Fibroblast of pulmonary artery (primary cell): ENCODE measurements at regions not wholly inside any gene's neighbourhood (a gene's known extent, or its start where the extent isn't known, plus 50 kb on each side); places are given as distances from the start of the nearest gene placed in this dataset.

Experiments
- DNase-seq: peaks from one replicate; pipeline ENCODE4 v3.0.0-alpha.2; 2010; ENCODE audit warnings: low read depth
- H3K4me3 ChIP-seq: replicated peaks from 2 replicates; pipeline ENCODE4 v1.5.1; 2011; ENCODE audit warnings: low read depth, mild to moderate bottlenecking, control low read depth, low read length, moderate library complexity
- CTCF ChIP-seq: IDR thresholded peaks from 2 replicates; pipeline ENCODE4 v1.5.1; 2011; ENCODE audit warnings: mild to moderate bottlenecking, control low read depth, low read length, inconsistent platforms; ENCODE audit errors: missing control alignments

- H3K4me3 ChIP-seq = no peak overlapping the region
- no peak for TF ChIP-seq CTCF
- DNase-seq = no peak
Measured at GRCh38 chr14:104245723-104246122, 107.3 kb downstream of the KIF26A start.

- DNase-seq = no peak
- no peak for TF ChIP-seq CTCF
- H3K4me3 ChIP-seq = no peak overlapping the region
Measured at GRCh38 chr14:104246401-104247335, 108.3 kb downstream of the KIF26A start.

- no peak for DNase-seq
- TF ChIP-seq CTCF = no peak
- H3K4me3 ChIP-seq = no peak overlapping the region
Measured at GRCh38 chr14:104247336-104248202, 109.2 kb downstream of the KIF26A start.

- H3K4me3 ChIP-seq = no peak overlapping the region
- no peak for TF ChIP-seq CTCF
- no peak for DNase-seq
Measured at GRCh38 chr14:104248203-104249055, 110.0 kb downstream of the KIF26A start.

GRCh38 chr14:104249089-104249488, 110.7 kb downstream of the KIF26A start:
- TF ChIP-seq CTCF = no peak
- H3K4me3 ChIP-seq = no peak overlapping the region
- no peak for DNase-seq

GRCh38 chr14:104249706-104250105, 111.3 kb downstream of the KIF26A start:
- no peak for DNase-seq
- no peak overlapping the region for H3K4me3 ChIP-seq
- TF ChIP-seq CTCF = no peak
